Lung (tissue), 11 donors: ENCODE measurements at regions not wholly inside any gene's neighbourhood (a gene's known extent, or its start where the extent isn't known, plus 50 kb on each side); places are given as distances from the start of the nearest gene placed in this dataset.

Experiments
- ATAC-seq: fragments of 200-7000 bp; cut with Tn5 transposase; one replicate; pipeline ENCODE4 v1.9.1; 2020; ENCODE audit warnings: moderate number of reproducible peaks; ENCODE audit not compliant: insufficient read depth, low FRiP score
- DNase-seq, 3 donors: peaks; one replicate each; pipeline ENCODE4 v3.0.0-alpha.2; 2013 to 2017
- H3K27ac ChIP-seq, 2 donors: one replicate each; pipeline ENCODE4 v1.5.1; 2013; ENCODE audit warnings: mild to moderate bottlenecking in 2 of 2, moderate library complexity in 2 of 2, control low read depth in 1 of 2, inconsistent platforms in 1 of 2, low read depth in 1 of 2, low read length in 1 of 2
- H3K27me3 ChIP-seq, 3 donors: one replicate each; pipeline ENCODE4 v1.5.1; 2013; ENCODE audit warnings: low read length in 2 of 3; ENCODE audit not compliant: control insufficient read depth in 3 of 3, insufficient read depth in 3 of 3
- H3K36me3 ChIP-seq, 4 donors: one replicate each; pipeline ENCODE4 v1.5.1; 2013; ENCODE audit warnings: low read length in 4 of 4, mild to moderate bottlenecking in 1 of 4, moderate library complexity in 1 of 4; ENCODE audit not compliant: control insufficient read depth in 4 of 4, insufficient read depth in 4 of 4
- H3K4me1 ChIP-seq, 5 donors: one replicate each; pipeline ENCODE4 v1.5.1; 2013; ENCODE audit warnings: low read length in 5 of 5, mild to moderate bottlenecking in 2 of 5, moderate library complexity in 1 of 5; ENCODE audit not compliant: control insufficient read depth in 5 of 5, insufficient read depth in 5 of 5
- H3K4me3 ChIP-seq: one replicate; pipeline ENCODE4 v1.5.1; 2013; ENCODE audit warnings: mild to moderate bottlenecking, control low read depth, moderate library complexity
- H3K9ac ChIP-seq, 2 donors: one replicate each; pipeline ENCODE4 v1.5.1; 2013; ENCODE audit warnings: low read length in 2 of 2, control low read depth in 1 of 2; ENCODE audit not compliant: insufficient read depth in 1 of 2
- H3K9me3 ChIP-seq, 4 donors: one replicate each; pipeline ENCODE4 v1.5.1; 2013; ENCODE audit warnings: low read length in 3 of 4, mild to moderate bottlenecking in 1 of 4, moderate library complexity in 1 of 4; ENCODE audit not compliant: control insufficient read depth in 4 of 4, insufficient read depth in 3 of 4
- CTCF ChIP-seq: IDR thresholded peaks from 2 replicates; pipeline ENCODE4 v1.5.1; 2012; ENCODE audit warnings: mild to moderate bottlenecking; ENCODE audit errors: control extremely low read depth, extremely low read depth
- WGBS, 2 donors: extraction: QIAGEN DNeasy Blood & Tissue Kit; methylation state at CpG; one replicate each; pipeline ENCODE4 v1.1.7; 2013; 5-methylcytosine and 5-hydroxymethylcytosine counted together
- donor health status: control.
- donor health status: control.
- donor health status: Bipolar disorder and iron deficiency.
- donor health status: healthy.
- donor health status: DM: yes; HTN: yes; CAD: no.

- ATAC-seq (no peak), DNase-seq (no peak)
- no peak for TF ChIP-seq CTCF
- H3K36me3 ChIP-seq: no peaks in the 10 kb centered on the region
- H3K4me3 ChIP-seq: no peak overlapping the region
- no peak overlapping the region for H3K27ac ChIP-seq
- no peak overlapping the region for H3K9ac ChIP-seq
- WGBS, 2 donors: 75 to 95% methylated on average over 5 of the region's 5 CpGs
- no peaks in the 10 kb centered on the region for H3K4me1 ChIP-seq
- peaks cover 0 to 2% (median 0%) of the 10 kb centered on the region in 3 donors for H3K27me3 ChIP-seq
- peaks cover 0 to 5% (median 0%) of the 10 kb centered on the region in 4 donors for H3K9me3 ChIP-seq
These were observed 322.2 kb upstream of the POU3F4 start for GRCh38 chrX:83185887-83186286.

- no peak for TF ChIP-seq CTCF
- Histone ChIP-seq H3K36me3 (no peaks in the 10 kb centered on the region), H3K9me3 (peaks cover 0 to 5% (median 0%) of the 10 kb centered on the region in 4 donors), H3K4me3 (no peak overlapping the region), H3K9ac (no peak overlapping the region), H3K4me1 (no peaks in the 10 kb centered on the region), H3K27ac (no peak overlapping the region), H3K27me3 (peaks cover 0 to 2% (median 0%) of the 10 kb centered on the region in 3 donors)
- DNase-seq (no peak), ATAC-seq (no peak)
- WGBS, 2 donors: 81 to 96% methylated on average over 16 to 17 of the region's 17 CpGs
These were observed 321.5 kb upstream of the POU3F4 start for GRCh38 chrX:83186632-83187031.
